GM19240 (cell line): ENCODE measurements at regions not wholly inside any gene's neighbourhood (a gene's known extent, or its start where the extent isn't known, plus 50 kb on each side); places are given as distances from the start of the nearest gene placed in this dataset.
"Not testable (repeated sequence)": the region's sequence is repeated elsewhere in the genome, so short reads cannot be mapped to it uniquely, and the experiment has no call there.

ENCODE experiments used
- DNase-seq: peaks from one replicate; pipeline ENCODE4 v3.0.0; 2011; ENCODE audit warnings: low spot score; ENCODE audit not compliant: insufficient read length

GRCh38 chr3:117003501-117003900, 293.9 kb downstream of the TUSC7 start:
- DNase-seq = no peak

DNA sequence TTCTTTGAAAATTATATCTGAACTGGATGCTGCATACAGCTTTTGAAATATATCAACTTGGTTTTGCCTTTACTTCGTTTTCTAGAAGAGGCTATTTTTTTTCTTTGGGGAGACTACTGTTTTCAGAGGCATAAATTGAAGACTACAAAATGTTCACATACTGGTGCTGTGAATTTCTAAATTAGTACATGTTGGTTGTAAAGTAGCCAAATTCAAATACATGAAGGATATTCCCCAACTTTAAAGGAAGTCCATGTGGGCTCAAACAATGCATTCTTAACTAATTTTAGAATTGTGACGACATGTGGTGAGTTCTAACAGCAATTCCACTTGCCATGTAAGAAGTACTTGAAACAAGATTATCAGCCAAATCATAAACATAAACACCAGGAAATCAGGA, 295.7 kb downstream of the TUSC7 start:
- DNase-seq = no peak

DNA sequence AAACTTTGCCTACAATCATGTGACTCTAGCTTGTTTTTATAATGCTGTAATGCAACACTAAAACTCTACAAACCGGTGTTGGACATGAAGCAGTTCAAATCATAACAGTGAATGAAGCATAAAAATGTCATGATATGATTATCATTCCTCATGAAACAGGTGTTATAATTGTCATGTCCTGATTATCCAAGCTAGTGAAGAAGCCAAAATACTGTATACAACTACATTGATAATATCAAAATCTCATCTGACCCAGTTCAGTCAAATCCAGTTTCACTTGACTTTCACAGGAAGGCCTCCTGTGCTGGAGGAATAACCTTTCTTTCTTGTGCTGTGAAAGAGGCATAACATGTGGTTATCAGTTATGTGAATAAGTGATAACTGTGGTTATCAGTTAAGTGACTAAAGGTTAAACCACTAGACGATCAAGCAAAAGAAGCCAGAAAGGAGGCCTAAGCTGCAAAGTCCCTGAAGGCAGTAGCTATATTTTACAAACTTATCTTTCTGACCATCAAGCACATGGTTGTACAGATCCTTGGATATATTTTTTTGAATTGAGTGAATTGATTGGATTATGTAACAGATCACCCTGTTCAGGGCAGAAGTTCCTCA, 296.4 kb downstream of the TUSC7 start:
- no peak for DNase-seq

DNA sequence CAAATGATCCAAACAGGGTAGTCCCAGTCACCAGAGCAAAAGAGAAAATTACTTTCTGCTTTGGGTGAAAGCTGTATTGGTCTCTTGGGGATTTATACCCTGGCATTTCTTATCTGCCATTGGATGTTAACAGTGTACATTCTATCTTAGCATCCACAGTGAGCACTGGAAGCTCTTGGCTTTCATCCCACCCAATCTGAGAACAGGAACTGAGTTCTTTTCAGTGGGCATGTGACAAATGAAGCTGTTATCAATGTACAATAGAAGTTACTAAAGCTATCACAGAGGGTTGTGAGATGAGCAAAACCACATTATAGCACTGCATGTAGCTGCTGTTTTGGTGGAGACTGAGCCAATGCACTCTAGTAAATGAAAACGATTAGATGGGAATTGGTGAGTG, 300.7 kb downstream of the TUSC7 start:
- DNase-seq = no peak

DNA sequence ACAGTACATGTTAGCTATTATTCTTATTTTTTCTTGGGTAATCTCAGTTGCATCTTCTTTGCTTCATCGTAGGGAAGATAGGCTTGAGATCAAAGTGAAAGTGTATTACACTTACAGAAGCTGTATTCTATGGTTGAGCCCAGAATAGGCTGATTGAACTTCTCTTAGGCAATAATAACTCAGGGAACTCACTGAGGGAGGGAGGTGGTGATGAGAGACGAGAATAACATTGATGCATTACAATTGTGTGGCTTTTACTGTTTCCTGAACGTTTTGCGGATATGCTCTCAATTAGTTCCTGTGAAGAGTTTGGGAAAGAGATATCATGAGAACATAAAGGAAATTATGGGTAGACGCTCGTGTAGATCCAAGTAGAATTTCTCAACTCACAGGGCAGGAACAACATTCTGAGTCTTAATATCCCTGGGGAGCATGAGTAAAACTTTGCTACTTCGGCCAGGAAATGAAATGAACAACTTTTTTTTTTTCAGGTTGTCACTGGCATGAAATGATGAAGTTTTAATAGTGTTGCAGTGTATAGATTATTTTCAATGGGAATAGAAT, 302.2 kb downstream of the TUSC7 start:
- no peak for DNase-seq

DNA sequence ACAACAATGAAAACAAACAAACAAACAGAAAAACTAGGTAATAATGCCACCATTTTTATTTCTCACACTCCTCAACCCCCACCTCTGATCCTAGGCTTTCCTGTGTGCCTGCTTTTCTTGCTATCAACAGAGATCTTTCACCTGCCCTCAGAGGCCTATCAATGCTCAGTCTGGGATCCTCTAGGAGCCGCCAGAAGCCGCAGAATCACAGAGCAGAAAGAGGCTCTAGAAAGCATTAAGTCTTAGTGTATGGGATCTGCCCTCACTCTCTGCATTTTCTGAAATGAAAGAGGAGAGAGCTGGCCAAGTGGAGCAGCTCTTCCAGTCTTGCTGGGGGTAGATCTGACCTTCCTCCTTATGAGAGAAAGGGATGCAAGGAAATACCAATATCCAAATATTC, 306.8 kb downstream of the TUSC7 start:
- DNase-seq = no peak

GRCh38 chr3:117017135-117017894, 307.7 kb downstream of the TUSC7 start:
- DNase-seq = no peak

DNA sequence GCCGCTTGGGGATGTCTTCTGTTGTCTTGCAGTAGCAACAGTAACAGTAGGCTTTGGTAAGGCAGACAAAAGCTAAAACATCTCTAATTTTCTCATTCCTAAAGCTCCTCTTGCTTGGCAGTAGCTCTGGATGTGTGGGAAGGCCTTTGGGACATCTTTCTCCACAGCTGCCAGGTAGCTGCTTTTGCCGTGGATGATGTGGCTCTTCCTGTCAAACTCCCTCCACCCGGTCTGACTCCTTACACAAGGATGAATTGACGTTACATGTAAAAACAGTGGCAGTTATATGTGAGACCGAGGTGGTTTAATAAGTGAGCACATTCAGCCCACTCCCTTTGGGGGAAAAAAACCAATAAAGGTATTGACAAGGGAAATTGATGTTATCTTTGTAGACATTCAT, 309.1 kb downstream of the TUSC7 start:
- DNase-seq = no peak

- peak; percentile 13 for DNase-seq
Observed at GRCh38 chr3:117019082-117019713, 309.6 kb downstream of the TUSC7 start.

- no peak for DNase-seq
Observed at GRCh38 chr3:117026401-117026800, 316.8 kb downstream of the TUSC7 start.

- DNase-seq = no peak
Observed at GRCh38 chr3:117035745-117036144, 326.2 kb downstream of the TUSC7 start.

DNA sequence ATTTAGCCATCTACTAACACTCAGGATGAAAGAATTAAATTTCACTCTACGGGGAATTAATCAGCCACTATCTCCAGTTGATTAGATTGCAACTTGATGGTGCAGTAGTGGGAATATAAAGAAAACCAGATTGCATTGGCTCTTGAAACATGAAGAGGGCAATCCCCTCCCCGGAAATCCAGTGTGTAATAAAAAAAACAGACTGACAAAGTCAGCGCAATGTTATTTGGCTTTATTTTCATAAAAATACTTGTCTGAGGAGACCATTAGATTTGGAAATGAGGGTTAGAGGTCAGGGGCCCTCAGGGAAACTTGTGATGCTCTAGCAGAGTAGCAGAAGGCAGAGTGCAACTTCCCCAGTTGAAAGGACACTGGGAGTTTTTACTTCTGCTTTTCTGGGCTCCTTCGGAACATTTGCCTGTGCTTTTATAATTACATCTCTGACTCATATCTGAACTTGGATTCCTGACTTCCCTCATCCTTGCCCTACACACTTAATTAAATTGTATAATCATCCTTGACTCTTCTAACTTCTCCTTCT, 326.8 kb downstream of the TUSC7 start:
- no peak for DNase-seq

- DNase-seq = no peak
Observed at GRCh38 chr3:117045143-117045542, 335.6 kb downstream of the TUSC7 start.

DNA sequence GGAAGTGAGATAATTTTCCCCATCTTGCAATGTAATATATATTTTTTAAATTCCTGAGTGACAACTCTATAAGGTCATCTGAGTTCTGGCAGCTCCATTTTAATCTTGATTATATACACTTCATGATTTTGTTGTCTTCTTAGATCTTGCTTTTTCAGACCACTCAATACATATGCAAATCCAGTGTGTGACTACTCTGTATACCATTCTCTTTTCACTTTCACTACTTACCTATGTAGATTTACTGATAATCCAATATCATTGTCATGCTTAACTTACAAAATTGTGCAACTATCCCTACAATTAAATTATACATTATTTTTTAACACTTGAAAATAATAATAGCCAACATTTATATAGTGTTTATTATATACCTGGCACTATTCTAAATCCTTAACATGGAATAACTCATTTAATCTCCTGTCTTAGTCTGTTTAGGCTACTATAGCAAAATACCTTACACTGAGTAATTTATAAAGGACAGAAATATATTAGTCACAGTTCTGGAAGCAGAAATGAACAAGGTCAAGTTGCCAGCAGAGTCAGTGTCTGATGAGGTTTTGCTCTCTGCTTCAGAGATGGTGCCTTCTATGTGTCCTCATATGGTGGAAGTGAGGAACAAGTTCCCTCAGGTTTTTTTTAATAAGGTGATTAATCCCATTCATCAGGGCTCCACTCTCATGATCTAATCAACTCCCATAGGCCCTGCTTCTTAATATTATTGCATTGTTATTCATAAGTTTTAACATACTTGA, 338.5 kb downstream of the TUSC7 start:
- DNase-seq = no peak

- no peak for DNase-seq
Observed at GRCh38 chr3:117052395-117052794, 342.8 kb downstream of the TUSC7 start.

GRCh38 chr3:117054556-117054955, 345.0 kb downstream of the TUSC7 start:
- no peak for DNase-seq

DNA sequence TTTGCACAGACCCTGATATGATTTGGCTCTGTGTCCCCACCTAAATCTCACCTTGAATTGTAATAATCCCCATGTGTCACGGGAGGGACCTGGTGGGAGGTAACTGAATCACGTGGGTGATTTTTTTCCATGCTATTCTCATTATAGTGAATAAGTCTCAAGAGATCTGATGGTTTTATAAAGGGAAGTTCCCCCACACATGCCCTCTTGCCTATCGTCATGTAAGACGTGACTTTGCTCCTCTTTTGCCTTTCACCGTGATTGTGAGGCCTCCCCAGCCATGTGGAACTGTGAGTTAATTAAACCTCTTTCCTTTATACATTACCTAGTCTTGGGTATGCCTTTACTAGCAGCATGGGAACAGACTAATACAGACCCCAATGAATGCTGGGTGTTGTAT, 347.4 kb downstream of the TUSC7 start:
- not testable (repeated sequence) for DNase-seq

GRCh38 chr3:117059067-117059955, 349.7 kb downstream of the TUSC7 start:
- no peak for DNase-seq

DNA sequence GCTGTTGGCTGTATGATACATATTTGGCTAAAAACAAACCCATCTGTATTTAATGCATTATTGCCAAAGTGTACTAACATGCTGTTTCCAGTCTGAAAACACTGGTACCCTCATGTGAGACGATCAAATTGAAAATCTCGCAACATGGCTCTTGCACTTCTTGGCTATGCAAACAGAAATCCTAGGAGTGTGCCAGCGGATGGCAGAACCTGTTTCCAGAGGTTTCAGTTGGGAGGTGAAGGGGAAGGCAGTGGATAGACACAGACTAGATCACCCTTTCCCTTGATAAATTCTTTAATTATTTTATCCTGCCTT, 350.3 kb downstream of the TUSC7 start:
- no peak for DNase-seq

DNA sequence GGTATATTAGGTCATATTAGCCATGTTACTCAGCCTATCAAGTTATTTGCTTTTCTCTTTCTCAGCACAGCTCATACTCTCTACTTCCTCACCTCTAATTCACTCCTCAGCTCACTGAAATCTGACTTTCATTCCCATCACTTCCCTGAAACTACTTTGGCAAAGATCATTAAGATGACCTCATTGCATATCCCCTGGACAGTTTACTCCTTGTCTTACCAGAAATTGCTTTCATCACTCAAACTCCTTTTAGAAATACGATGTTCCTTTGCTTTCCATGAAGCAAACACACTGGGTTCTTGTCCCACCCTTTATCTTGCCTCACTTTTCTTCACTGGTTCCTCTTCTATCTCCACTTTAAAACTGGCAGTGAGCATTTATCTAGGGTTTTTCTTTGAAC, 354.4 kb downstream of the TUSC7 start:
- DNase-seq = no peak

DNA sequence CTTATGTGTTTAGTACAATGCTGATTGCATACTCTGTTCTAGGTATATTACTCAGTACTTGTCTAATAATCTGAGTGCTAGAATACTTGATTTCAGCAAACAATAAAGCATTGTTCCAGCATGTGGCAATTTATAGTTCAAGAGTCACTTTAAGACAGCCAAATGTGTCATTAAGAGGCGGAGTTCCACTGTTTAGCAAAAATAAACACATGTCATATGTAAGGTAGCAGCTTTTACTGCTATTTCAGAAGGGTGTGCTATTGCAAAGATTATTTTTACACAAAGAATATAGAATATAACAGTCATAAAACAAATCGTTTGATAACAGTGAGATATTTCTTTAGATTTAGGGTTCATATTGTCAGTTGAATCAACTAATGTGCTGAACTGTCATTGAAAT, 358.7 kb downstream of the TUSC7 start:
- DNase-seq = no peak
